Esophagus muscularis mucosa (tissue), 4 donors: ENCODE measurements at regions not wholly inside any gene's neighbourhood (a gene's known extent, or its start where the extent isn't known, plus 50 kb on each side); places are given as distances from the start of the nearest gene placed in this dataset.

Source experiments
- DNase-seq: peaks from one replicate; pipeline ENCODE4 v3.0.0-alpha.2; 2017; ENCODE audit errors: extremely low spot score
- H3K27ac ChIP-seq, 4 donors: fragments of 200-600 bp; sonication (generic); replicated peaks in 1 of 4; 1 replicate in 3 of 4; 2 replicates in 1 of 4; pipeline ENCODE4 v1.5.1; 2016 to 2019; ENCODE audit warnings: mild to moderate bottlenecking in 1 of 4
- H3K27me3 ChIP-seq, 4 donors: fragments of 200-600 bp; sonication (generic); one replicate each; pipeline versions ENCODE4 v1.5.1 to v1.6.0; 2016 to 2019
- H3K36me3 ChIP-seq, 4 donors: fragments of 200-600 bp; sonication (generic); one replicate each; pipeline ENCODE4 v1.5.1; 2016 to 2019
- H3K4me1 ChIP-seq, 4 donors: fragments of 200-600 bp; sonication (generic); one replicate each; pipeline ENCODE4 v1.5.1; 2016 to 2019
- H3K4me3 ChIP-seq, 4 donors: fragments of 200-600 bp; sonication (generic); 1 replicate in 2 of 4; 2 replicates in 2 of 4; pipeline ENCODE4 v1.5.1; 2016 to 2019; ENCODE audit warnings: mild to moderate bottlenecking in 4 of 4, moderate library complexity in 1 of 4
- H3K9me3 ChIP-seq, 4 donors: fragments of 200-600 bp; sonication (generic); 1 replicate in 3 of 4; 2 replicates in 1 of 4; pipeline ENCODE4 v1.5.1; 2016 to 2019
- CTCF ChIP-seq, 3 experiments: fragments of 200-600 bp in 2 of 3; fragments of 450-650 bp in 1 of 3; sonication (generic) in 2 of 3; IDR thresholded peaks; one replicate each; pipeline ENCODE4 v1.5.1; 2017 to 2019; ENCODE audit warnings: antibody characterized with exemption in 3 of 3, mild to moderate bottlenecking in 2 of 3, moderate library complexity in 1 of 3
- EP300 ChIP-seq: sonication (generic); formaldehyde crosslinking; IDR thresholded peaks from one replicate; pipeline ENCODE4 v1.6.1; 2017; ENCODE audit warnings: antibody characterized with exemption
- POLR2A ChIP-seq: fragments of 450-650 bp; IDR thresholded peaks from one replicate; pipeline ENCODE4 v1.6.1; 2017; ENCODE audit warnings: antibody characterized with exemption, moderate library complexity, mild to moderate bottlenecking, low read depth
- POLR2AphosphoS5 ChIP-seq, 2 donors: sonication (generic); formaldehyde crosslinking; IDR thresholded peaks; one replicate each; pipeline ENCODE4 v1.6.1; 2017; ENCODE audit warnings: antibody characterized with exemption in 2 of 2
- WGBS: methylation state at CpG from one replicate; pipeline ENCODE4 v1.1.5; 2018; 5-methylcytosine and 5-hydroxymethylcytosine counted together
- intact Hi-C: fragments of 100-400 bp; cut with DNase I; formaldehyde crosslinking; loops from one replicate; pipeline ENCODE4 v1.15.1; 2023

GRCh38 chr11:81979448-81979847, 754.2 kb downstream of the FAM181B start:
- Histone ChIP-seq H3K4me1 (no peaks in the 10 kb centered on the region), H3K27me3 (no peaks in the 10 kb centered on the region), H3K27ac (no peak overlapping the region), H3K9me3 (peaks cover 0 to 11% (median 0%) of the 10 kb centered on the region in 4 donors), H3K36me3 (no peaks in the 10 kb centered on the region), H3K4me3 (no peak overlapping the region)
- TF ChIP-seq CTCF (IDR thresholded peaks at IDR 0.05): no peak
- TF ChIP-seq POLR2AphosphoS5 (IDR thresholded peaks at IDR 0.05): no peak
- no peak for TF ChIP-seq POLR2A
- TF ChIP-seq EP300: no peak
- 82% methylated on average over 1 of the region's 1 CpG for WGBS
- no peak for DNase-seq
- intact Hi-C loops: no loop called here

- Histone ChIP-seq H3K27me3 (no peaks in the 10 kb centered on the region), H3K4me3 (no peak overlapping the region), H3K36me3 (no peaks in the 10 kb centered on the region), H3K9me3 (peaks cover 0 to 7% (median 0%) of the 10 kb centered on the region in 4 donors), H3K4me1 (no peaks in the 10 kb centered on the region), H3K27ac (no peak overlapping the region)
- no peak for DNase-seq
- 82% methylated on average over 2 of the region's 2 CpGs for WGBS
- TF ChIP-seq POLR2AphosphoS5 (IDR thresholded peaks at IDR 0.05): no peak
- TF ChIP-seq POLR2A: no peak
- TF ChIP-seq EP300: no peak
- no peak for TF ChIP-seq CTCF (IDR thresholded peaks at IDR 0.05)
- intact Hi-C loops: no loop called here
These were observed 758.3 kb downstream of the FAM181B start for GRCh38 chr11:81975261-81975900.

- Histone ChIP-seq H3K4me1 (no peaks in the 10 kb centered on the region), H3K36me3 (no peaks in the 10 kb centered on the region), H3K9me3 (no peaks in the 10 kb centered on the region), H3K27ac (no peak overlapping the region), H3K27me3 (no peaks in the 10 kb centered on the region), H3K4me3 (no peak overlapping the region)
- WGBS: 52% methylated on average over 3 of the region's 3 CpGs
- TF ChIP-seq CTCF (IDR thresholded peaks at IDR 0.05): no peak
- no peak for TF ChIP-seq POLR2AphosphoS5 (IDR thresholded peaks at IDR 0.05)
- no peak for TF ChIP-seq POLR2A
- no peak for TF ChIP-seq EP300
- intact Hi-C loops: no loop called here
- DNase-seq: no peak
These were observed 762.8 kb downstream of the FAM181B start for GRCh38 chr11:81970886-81971285.

- 58% methylated on average over 1 of the region's 1 CpG for WGBS
- DNase-seq: no peak
- Histone ChIP-seq H3K4me3 (no peak overlapping the region), H3K9me3 (no peaks in the 10 kb centered on the region), H3K36me3 (no peaks in the 10 kb centered on the region), H3K4me1 (no peaks in the 10 kb centered on the region), H3K27me3 (no peaks in the 10 kb centered on the region), H3K27ac (no peak overlapping the region)
- no peak for TF ChIP-seq POLR2AphosphoS5 (IDR thresholded peaks at IDR 0.05)
- no peak for TF ChIP-seq EP300
- no peak for TF ChIP-seq CTCF (IDR thresholded peaks at IDR 0.05)
- TF ChIP-seq POLR2A: no peak
- intact Hi-C loops: no loop called here
These were observed 766.4 kb downstream of the FAM181B start for GRCh38 chr11:81967242-81967641.

- Histone ChIP-seq H3K36me3 (no peaks in the 10 kb centered on the region), H3K9me3 (no peaks in the 10 kb centered on the region), H3K27me3 (no peaks in the 10 kb centered on the region), H3K4me1 (no peaks in the 10 kb centered on the region), H3K4me3 (no peak overlapping the region), H3K27ac (no peak overlapping the region)
- no peak for DNase-seq
- intact Hi-C loops: no loop called here
- 74% methylated on average over 3 of the region's 3 CpGs for WGBS
- TF ChIP-seq POLR2A: no peak
- no peak for TF ChIP-seq POLR2AphosphoS5 (IDR thresholded peaks at IDR 0.05)
- no peak for TF ChIP-seq EP300
- TF ChIP-seq CTCF (IDR thresholded peaks at IDR 0.05): no peak
These were observed 767.3 kb downstream of the FAM181B start for GRCh38 chr11:81966340-81966739.
